ENCODE measurements at regions not wholly inside any gene's neighbourhood (a gene's known extent, or its start where the extent isn't known, plus 50 kb on each side); places are given as distances from the start of the nearest gene placed in this dataset.

DNA sequence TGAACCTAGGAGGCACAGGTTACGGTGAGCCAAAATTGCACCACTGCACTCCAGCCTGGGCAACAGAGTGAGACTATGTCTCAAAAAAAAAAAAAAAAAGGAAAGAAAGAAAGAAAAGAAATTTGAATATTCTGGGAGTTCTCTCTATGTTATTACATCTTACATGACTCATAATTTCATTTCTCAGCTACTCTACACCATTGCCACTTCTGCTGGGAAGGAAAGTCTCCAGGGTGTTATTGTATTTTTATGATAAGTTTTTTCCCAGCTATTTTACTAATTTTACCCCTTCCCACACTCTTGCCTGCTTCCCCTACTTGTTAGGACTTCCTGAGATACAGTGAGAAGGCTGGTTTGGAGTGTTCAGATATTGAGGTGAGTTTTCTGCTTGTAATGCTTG lies 69.7 kb upstream of the UMPS start:
- TF ChIP-seq, protein P1, sequence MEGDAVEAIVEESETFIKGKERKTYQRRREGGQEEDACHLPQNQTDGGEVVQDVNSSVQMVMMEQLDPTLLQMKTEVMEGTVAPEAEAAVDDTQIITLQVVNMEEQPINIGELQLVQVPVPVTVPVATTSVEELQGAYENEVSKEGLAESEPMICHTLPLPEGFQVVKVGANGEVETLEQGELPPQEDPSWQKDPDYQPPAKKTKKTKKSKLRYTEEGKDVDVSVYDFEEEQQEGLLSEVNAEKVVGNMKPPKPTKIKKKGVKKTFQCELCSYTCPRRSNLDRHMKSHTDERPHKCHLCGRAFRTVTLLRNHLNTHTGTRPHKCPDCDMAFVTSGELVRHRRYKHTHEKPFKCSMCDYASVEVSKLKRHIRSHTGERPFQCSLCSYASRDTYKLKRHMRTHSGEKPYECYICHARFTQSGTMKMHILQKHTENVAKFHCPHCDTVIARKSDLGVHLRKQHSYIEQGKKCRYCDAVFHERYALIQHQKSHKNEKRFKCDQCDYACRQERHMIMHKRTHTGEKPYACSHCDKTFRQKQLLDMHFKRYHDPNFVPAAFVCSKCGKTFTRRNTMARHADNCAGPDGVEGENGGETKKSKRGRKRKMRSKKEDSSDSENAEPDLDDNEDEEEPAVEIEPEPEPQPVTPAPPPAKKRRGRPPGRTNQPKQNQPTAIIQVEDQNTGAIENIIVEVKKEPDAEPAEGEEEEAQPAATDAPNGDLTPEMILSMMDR (conservative IDR thresholded peaks at IDR 0.05; ENCODE audit: low read length) = no peak
- H3K4me3 ChIP-seq (ENCODE audit: low read length) = no peak overlapping the region
- no peak for DNase-seq (ENCODE audit: low read depth)

DNA sequence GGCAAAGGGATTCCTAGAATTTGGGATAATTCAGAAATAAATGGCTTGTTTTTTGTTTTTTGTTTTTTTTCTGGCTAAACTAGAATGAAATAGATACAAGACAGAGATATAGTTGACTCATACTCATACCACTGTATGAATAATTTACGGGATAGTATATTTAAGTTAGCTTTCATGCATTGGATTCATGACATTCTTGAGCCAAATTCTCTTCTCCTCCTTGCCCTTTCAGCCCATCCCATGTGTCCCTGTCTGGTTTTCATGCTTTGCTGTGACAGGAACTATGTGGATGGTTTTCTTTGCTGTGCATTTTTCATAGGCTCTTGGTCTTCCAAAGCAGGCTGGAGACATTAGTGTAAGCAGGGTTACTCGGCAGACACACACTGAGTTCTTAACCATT lies 66.6 kb upstream of the UMPS start:
- H3K4me3 ChIP-seq (ENCODE audit: low read length) = no peak overlapping the region
- TF ChIP-seq, protein P1 (conservative IDR thresholded peaks at IDR 0.05; ENCODE audit: low read length) = no peak
- DNase-seq (ENCODE audit: low read depth) = peak; percentile 52

DNA sequence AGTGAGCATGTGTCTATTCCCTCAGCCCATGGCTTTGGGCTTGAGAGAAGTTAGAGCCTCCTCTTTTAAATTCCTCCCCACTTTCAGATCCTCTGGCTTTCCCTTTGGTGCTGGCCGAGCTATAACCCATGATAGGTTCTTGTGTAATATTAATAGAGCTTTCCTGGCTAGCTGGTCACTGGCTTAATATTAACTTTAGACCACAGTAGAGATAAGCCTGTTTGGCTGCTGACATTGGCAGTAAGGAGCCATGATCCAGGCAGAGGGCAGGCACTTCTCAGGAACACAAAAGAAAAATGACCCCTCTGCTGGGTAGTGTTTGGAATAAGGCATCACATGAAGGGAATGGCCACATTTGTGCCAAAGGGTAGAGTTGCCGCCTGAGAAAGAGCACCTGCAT lies 65.4 kb upstream of the UMPS start:
- TF ChIP-seq, protein P1 (conservative IDR thresholded peaks at IDR 0.05; ENCODE audit: low read length) = no peak
- DNase-seq (ENCODE audit: low read depth) = no peak
- no peak overlapping the region for H3K4me3 ChIP-seq (ENCODE audit: low read length)

DNA sequence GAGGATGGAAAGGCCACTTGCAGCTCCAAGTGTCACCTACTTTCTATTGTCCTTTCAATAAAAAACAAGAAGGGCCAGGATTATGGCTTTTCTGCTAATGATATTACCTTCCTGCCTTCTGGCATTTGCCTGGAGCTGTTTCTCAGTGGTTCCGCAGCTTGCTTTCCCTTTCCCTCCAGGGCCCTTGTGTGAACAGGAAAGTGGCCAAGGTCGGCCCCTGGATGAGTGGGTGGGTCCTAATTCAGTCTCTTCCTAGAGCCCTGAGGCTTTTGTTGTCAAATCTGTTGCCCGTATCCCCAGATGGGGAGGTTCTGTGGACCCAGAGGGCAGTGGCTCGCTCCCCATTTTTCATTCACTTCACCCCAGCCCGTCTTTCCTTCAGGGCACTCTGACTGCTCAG lies 64.2 kb upstream of the UMPS start:
- no peak for DNase-seq (ENCODE audit: low read depth)
- H3K4me3 ChIP-seq (ENCODE audit: low read length) = no peak overlapping the region
- TF ChIP-seq, protein P1 (conservative IDR thresholded peaks at IDR 0.05; ENCODE audit: low read length) = no peak

DNA sequence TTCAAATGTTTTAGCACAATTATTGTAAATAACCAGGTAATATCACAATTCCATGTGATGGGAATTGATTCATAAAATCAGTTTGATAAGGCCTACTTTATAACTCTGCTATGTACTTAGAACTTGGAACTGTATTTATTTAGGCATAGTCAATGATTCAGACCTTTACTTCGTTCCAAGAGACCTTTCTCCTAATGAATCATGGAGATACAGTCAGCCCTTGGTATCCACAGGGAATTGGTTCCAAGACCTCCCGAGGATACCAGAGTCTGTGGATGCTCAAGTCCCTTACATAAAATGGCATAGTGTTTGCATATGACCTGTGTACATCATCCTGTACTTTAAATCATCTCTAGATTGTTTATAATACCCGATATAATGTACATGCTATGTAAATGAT lies 60.8 kb upstream of the UMPS start:
- TF ChIP-seq, protein P1 (conservative IDR thresholded peaks at IDR 0.05; ENCODE audit: low read length) = no peak
- H3K4me3 ChIP-seq (ENCODE audit: low read length) = no peak overlapping the region
- DNase-seq (ENCODE audit: low read depth) = peak; percentile 61

DNA sequence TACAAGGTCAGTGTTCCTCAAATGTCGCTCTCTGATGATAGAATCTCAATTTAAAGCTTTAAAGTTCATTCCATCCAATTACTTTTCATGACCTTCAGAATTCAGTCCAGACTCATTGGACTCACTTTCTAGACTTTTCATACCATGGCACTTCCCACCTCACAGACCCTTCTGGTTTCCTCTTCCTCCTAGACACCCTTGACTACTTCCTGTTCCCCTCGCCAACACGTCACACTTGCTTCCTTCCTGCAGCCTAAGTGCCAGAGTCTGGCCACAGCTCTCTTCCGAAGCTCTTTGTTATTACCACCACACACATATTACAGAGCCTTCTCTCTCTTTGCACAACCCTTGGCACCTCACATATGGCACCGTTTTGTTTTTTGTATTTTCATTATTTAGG lies 59.1 kb upstream of the UMPS start:
- TF ChIP-seq, protein P1 (conservative IDR thresholded peaks at IDR 0.05; ENCODE audit: low read length) = no peak
- no peak for DNase-seq (ENCODE audit: low read depth)
- H3K4me3 ChIP-seq (ENCODE audit: low read length) = no peak overlapping the region

DNA sequence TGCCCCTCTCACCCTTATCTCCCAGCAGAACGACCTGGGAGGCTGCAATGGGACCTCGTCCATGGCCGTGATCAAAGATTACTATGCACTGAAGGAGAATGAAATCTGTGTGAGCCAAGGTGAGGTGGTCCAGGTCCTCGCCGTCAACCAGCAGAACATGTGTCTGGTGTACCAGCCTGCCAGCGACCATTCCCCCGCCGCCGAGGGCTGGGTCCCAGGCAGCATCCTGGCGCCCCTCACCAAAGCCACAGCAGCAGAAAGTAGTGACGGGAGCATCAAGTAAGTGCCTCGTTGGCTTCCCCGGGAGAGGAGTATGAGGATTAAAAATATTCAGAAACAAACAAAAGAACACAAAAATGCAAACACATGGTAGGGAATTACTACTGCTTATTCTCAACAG lies 55.9 kb upstream of the UMPS start:
- H3K4me3 ChIP-seq (ENCODE audit: low read length) = no peak overlapping the region
- no peak for DNase-seq (ENCODE audit: low read depth)
- TF ChIP-seq, protein P1 (conservative IDR thresholded peaks at IDR 0.05; ENCODE audit: low read length) = no peak
